ENCODE measurements at regions not wholly inside any gene's neighbourhood (a gene's known extent, or its start where the extent isn't known, plus 50 kb on each side); places are given as distances from the start of the nearest gene placed in this dataset.
A peak's percentile ranks its signal among the peaks of the same experiment; 100 is the strongest.

DNA sequence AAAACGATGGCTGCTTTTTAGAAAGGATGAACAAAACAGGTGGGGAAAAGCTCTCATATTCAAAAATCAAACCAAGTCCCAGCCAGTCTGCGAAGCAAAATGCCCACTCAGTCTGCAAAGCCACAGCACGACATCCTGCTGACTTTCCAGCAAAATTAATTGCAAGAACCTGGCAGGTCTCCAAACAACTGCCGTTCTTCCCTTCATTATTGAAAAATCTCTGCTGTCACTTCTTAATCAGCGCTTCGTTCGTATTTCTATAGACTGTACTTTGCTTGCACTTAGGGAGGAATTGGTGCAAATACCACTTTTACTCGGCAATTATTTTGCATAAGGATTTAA, 222.4 kb downstream of the CBLN4 start:
- Histone ChIP-seq H3K27me3 (no peaks in the 10 kb centered on the region), H3K36me3 (no peaks in the 10 kb centered on the region), H3K4me3 (peak overlapping the region in 1 of 4 donors; percentile 35), H3K27ac (replicated peaks in 1 of 4) (no peak overlapping the region), H3K4me1 (peaks cover 0 to 7% (median 0%) of the 10 kb centered on the region in 4 donors), H3K9me3 (no peaks in the 10 kb centered on the region)
- intact Hi-C loops (cut with DNase I) = no loop called here
- no peak for DNase-seq (ENCODE audit: extremely low spot score)
- 44% methylated on average over 8 of the region's 8 CpGs for WGBS
- TF ChIP-seq CTCF (IDR thresholded peaks at IDR 0.05) (no peak), EP300 (IDR thresholded peaks at IDR 0.05) (no peak), POLR2AphosphoS5 (IDR thresholded peaks at IDR 0.05) (no peak), POLR2A (IDR thresholded peaks at IDR 0.05; ENCODE audit: low read depth) (no peak)

DNA sequence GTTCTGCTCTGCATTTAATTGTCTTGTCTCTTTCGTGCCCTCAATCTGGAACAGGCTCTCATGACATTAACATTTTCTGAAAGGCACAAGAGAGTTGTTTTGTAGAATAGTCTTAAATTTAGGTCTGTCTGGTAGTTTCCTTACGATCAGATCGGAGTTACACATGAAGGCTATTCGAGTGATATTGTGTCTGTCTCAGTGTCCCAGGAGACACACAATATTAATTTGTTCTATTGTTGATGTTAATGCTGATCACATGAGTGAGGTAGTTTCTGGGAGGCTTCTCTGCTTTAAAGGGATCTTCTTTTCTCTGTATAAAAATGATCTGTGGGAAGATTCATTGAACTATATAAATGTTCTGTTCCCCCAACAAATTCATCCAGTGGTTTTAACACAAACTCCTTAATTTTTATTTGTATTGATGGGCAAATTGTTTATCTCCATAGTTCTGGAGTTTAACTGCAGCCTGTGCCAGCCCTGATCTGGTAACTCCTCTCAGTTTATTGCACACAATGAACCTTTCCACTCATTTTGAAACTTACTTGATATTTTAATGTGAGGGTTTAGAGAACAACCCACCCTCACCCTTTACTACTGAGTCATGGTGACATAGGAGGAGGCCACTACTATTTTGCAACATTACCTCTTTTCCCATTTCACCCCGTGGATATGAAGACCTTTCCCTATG, 223.0 kb downstream of the CBLN4 start:
- Histone ChIP-seq H3K9me3 (no peaks in the 10 kb centered on the region), H3K27ac (replicated peaks in 1 of 4) (no peak overlapping the region), H3K4me1 (peaks cover 0 to 7% (median 0%) of the 10 kb centered on the region in 4 donors), H3K36me3 (no peaks in the 10 kb centered on the region), H3K4me3 (peak overlapping the region in 1 of 4 donors; percentile 35), H3K27me3 (no peaks in the 10 kb centered on the region)
- TF ChIP-seq EP300 (IDR thresholded peaks at IDR 0.05) (no peak), POLR2A (IDR thresholded peaks at IDR 0.05; ENCODE audit: low read depth) (no peak), CTCF (IDR thresholded peaks at IDR 0.05) (no peak), POLR2AphosphoS5 (IDR thresholded peaks at IDR 0.05) (no peak)
- DNase-seq (ENCODE audit: extremely low spot score) = no peak
- WGBS = 54% methylated on average over 5 of the region's 5 CpGs
- intact Hi-C loops (cut with DNase I) = no loop called here

DNA sequence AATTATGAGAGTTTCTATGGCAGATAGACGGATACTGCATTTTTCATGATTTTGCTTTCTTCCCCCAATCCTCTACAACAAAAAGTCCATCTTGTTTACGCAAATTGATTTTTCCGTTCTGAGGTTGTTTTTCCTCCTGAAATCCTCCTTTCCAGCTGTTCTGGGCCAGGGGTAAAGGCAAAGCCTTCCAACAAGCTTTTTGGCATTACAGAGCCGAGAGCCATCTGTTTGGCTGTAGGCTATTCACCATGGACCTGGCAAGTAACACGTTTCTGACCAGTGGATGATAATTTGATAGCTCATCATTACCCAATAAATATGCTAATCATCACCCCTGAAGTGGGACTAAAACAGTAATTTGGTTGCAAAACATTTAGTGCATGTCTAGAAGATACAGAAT, 226.5 kb downstream of the CBLN4 start:
- H3K4me3 ChIP-seq = no peak overlapping the region
- WGBS = 84% methylated on average over 5 of the region's 5 CpGs
- intact Hi-C loops (cut with DNase I) = no loop called here
- H3K27me3 ChIP-seq = no peaks in the 10 kb centered on the region
- H3K4me1 ChIP-seq = peaks cover 0 to 7% (median 0%) of the 10 kb centered on the region in 4 donors
- no peaks in the 10 kb centered on the region for H3K9me3 ChIP-seq
- TF ChIP-seq POLR2AphosphoS5 (IDR thresholded peaks at IDR 0.05) (no peak), EP300 (IDR thresholded peaks at IDR 0.05) (no peak), CTCF (IDR thresholded peaks at IDR 0.05) (no peak), POLR2A (IDR thresholded peaks at IDR 0.05; ENCODE audit: low read depth) (no peak)
- DNase-seq (ENCODE audit: extremely low spot score) = no peak
- no peaks in the 10 kb centered on the region for H3K36me3 ChIP-seq
- no peak overlapping the region for H3K27ac ChIP-seq (replicated peaks in 1 of 4)

DNA sequence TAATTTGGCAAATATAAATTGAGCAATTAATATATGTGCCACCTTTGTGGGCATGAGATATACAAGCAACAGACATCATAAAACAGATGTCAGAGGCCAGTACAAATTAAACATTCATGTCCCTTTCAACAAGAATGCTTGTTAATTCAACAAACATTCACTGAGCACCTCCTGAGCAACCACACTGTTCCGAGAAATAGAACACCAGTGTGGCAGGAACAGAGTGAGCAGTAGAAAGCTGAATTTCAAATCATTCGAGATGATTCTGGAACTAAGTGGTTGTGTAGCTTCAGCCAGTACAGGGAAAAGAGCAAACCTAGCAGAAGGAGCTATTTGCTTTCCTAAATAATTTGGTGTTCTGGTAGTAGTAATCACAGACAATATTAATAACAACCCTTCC, 227.7 kb downstream of the CBLN4 start:
- H3K27ac ChIP-seq (replicated peaks in 1 of 4) = no peak overlapping the region
- no peak for DNase-seq (ENCODE audit: extremely low spot score)
- no peak overlapping the region for H3K4me3 ChIP-seq
- no peaks in the 10 kb centered on the region for H3K27me3 ChIP-seq
- intact Hi-C loops (cut with DNase I) = no loop called here
- H3K4me1 ChIP-seq = peaks cover 0 to under 1% (median 0%) of the 10 kb centered on the region in 4 donors
- TF ChIP-seq POLR2A (IDR thresholded peaks at IDR 0.05; ENCODE audit: low read depth) = no peak
- no peak for TF ChIP-seq CTCF (IDR thresholded peaks at IDR 0.05)
- no peak for TF ChIP-seq POLR2AphosphoS5 (IDR thresholded peaks at IDR 0.05)
- no peaks in the 10 kb centered on the region for H3K36me3 ChIP-seq
- 82% methylated on average over 2 of the region's 2 CpGs for WGBS
- no peaks in the 10 kb centered on the region for H3K9me3 ChIP-seq

- intact Hi-C loops (cut with DNase I) = no loop called here
- Histone ChIP-seq H3K9me3 (no peaks in the 10 kb centered on the region), H3K4me3 (no peak overlapping the region), H3K36me3 (no peaks in the 10 kb centered on the region), H3K4me1 (no peaks in the 10 kb centered on the region), H3K27me3 (no peaks in the 10 kb centered on the region), H3K27ac (replicated peaks in 1 of 4) (no peak overlapping the region)
- no peak for DNase-seq (ENCODE audit: extremely low spot score)
- 91% methylated on average over 3 of the region's 3 CpGs for WGBS
- TF ChIP-seq POLR2A (IDR thresholded peaks at IDR 0.05; ENCODE audit: low read depth) (no peak), EP300 (IDR thresholded peaks at IDR 0.05) (no peak), POLR2AphosphoS5 (IDR thresholded peaks at IDR 0.05) (no peak), CTCF (IDR thresholded peaks at IDR 0.05) (no peak)
Measured at GRCh38 chr20:55776176-55776575, 229.1 kb downstream of the CBLN4 start.

Data from esophagus muscularis mucosa (tissue), 4 donors.